NCI-H748 treated with DMSO at 0.1 percent for 48 hours (cell line): ENCODE measurements at regions not wholly inside any gene's neighbourhood (a gene's known extent, or its start where the extent isn't known, plus 50 kb on each side); places are given as distances from the start of the nearest gene placed in this dataset.
"Not testable (repeated sequence)": the region's sequence is repeated elsewhere in the genome, so short reads cannot be mapped to it uniquely, and the experiment has no call there.

Experiments used
- DNase-seq: peaks from one replicate; lab custom pipeline; 2025; lab: John Stamatoyannopoulos, UW

DNA sequence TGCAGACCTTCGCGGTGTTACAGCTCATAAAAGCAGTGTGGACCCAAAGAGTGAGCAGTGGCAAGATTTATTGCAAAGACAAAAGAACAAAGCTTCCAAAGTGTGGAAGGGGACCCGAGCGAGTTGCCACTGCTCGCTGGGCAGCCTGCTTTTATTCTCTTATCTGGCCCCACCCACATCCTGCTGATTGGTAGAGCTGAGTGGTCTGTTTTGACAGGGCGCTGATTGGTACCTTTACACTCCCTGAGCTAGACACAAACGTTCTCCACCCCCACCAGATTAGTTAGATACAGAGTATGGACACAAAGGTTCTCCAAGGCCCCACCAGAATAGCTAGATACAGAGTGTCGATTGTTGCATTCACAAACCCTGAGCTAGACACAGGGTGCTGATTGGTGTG lies 156.2 kb upstream of the GIMD1 start:
- not testable (repeated sequence) for DNase-seq

DNA sequence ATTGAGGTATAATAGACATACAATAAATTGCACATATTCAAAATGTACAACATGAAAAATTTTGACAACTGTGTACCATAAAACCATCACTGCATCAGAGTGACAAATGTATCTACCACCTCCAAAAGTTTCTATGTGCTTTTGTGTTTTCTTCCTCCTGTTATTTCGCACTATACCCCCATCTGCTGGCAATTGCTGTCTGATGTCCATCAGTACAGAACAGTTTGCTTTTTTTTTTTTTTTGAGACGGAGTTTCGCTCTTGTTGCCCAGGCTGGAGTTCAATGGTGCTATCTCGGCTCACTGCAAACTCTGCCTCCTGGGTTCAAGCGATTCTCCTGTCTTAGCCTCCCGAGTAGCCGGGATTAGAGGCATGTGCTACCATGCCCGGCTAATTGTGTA lies 154.3 kb upstream of the GIMD1 start:
- no peak for DNase-seq

DNA sequence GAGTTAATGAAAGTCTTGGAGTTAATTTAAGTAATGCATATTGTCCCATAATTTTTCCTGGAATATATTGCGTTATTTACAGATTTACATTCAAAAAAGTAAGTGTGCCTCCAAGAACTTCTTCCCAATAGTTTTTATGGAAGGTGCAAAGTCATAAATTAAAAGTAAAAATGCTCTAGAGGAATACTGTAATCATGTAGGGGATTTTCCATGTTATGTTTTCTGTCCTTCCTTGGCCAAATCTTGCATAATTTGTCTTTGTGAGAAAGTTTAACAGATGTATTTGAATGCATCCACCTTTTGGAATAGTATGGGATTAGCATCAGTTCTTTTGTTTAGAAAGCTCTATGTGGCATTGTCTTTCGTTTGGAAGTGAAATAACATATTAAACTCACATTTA lies 144.1 kb upstream of the GIMD1 start:
- no peak for DNase-seq

DNA sequence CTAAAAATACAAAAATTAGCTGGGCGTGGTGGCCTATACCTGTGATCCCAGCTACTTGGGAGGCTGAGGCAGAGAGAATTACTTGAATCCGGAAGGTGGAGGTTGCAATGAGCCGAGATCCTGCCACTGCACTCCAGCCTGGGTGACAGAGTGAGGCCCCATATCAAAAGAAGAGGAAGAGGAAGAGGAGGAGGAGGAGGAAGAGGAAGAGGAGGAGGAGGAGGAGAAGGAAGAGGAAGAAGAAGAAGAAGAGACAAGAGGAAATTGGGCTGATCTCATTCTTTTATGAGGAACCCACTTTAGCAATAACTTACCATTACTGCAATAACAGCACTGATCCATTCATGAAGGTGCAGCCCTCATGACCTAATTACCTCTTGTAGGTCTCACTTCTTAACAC lies 138.9 kb upstream of the GIMD1 start:
- DNase-seq = no peak

DNA sequence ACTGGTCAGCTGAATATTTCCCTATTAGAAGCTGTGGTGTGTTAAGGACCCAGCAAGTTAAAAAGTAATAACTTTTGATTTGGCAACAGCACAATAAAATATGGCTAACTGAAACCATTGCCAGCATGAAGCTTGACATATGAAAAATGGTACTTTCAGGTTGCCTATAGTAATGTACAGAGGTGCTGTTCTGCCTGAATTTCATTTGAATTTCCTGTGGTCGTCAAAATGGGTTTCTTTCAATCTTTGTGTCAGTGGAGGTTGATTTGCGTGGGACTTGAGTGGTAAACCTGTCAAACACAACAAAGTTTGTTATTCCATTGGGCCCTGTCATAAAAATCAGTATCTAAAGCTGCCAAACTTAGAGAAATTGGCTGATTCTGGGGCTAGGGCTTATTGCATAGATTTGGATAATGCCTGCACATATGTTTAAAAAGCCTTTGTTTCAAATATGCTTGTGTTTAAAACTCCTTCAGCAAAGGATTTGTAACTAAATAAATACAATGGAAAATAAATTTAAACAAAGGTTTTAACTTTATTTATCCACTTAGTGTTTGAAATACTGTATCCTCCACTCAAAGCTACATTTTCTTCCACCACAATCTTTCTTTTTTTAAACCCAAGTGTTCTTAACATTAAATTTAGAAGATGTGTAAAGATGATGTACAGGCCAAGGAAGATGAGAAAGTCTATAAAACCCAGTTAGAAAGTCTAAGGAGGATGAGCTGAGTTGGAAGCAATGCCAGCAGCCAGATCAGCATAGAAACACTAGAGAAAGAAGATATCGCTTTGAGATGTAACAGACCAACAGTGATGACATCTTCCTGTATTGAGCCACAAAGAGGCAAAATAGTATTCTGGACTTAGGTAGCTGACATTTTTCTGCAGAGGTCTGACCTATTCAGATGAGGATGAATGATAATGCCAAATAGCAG lies 134.8 kb upstream of the GIMD1 start:
- no peak for DNase-seq

DNA sequence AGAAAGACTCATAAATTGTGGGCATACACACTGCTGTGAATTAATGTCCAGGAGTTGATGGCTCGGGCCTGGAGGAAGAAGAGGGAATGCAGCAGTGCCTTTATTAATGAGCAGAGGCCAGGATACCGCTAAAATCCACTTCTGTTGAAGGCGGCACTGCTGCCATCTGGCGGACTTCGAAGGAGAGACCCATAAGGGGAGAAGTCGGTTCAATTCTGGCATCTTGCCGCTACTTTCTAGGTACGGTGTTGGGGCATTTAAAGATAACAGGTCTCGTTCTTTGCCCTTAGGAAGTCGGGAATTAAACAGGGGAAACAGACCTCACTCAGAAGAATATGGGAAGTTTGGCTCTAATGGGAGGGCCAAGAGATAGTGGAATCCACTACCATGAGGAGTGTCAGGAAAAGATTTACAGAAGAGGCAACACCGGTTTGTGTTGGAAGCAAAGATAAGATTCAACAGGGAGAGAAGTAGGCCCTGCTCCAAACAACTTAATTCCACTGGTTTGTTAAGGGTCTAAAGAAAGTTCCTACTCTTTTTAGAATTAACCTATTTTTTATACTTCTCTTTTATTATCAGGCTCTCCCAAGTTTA lies 133.6 kb upstream of the GIMD1 start:
- DNase-seq = peak; percentile 14

DNA sequence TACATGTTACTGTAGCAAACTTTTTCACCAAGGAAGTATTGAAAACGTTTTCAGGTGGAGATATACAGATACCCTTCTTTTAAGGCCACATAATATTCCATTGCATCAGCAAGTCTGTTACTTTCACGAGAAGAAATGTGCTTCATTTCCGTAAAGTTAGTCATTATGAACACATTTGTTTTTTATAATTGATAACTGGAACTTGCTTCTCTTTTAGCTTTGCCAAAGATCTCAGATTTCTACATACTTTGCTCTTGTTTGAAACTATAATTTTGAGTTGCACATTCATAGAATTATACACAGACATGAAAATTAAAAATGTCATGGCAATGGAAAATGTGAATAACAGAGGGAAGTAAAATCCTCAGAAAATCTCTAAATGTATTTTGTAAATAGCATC lies 128.7 kb upstream of the GIMD1 start:
- no peak for DNase-seq

DNA sequence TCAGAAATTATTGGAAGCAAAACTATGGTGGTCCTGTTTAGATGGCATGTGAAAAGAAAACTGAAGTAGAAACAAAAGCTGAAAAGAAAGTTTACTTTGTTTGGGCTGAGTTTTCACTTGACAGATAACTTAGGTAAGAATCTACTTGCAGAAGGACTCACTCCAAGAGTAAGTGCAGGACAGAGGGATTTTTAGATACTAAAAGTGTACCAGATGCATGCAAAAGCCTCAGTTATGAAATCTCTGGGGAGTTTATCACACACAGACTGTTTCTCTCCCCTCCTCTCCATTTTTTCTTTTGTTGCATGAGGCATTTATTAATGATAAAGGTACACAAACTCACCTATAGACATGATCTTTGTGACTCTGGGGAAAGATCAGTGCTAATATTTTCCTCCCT lies 127.5 kb upstream of the GIMD1 start:
- no peak for DNase-seq

DNA sequence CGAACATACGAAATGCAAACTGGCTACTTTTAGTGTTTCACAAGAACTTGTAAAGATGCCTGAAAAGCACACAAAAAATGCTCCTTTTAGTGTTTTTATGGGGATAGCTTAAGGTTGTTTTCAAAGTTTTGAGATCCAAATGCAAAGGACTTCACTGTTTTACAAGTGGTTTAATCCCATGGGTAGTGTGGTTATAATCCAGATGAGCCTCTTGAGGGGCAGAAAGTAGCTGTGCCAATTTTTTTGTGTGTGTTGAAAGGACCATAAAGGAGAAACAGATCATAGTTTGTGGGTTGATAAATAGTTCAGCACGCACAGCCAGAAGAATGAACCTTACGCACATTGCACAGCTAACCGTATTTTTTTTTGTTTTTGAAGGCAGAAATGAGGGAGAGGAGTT lies 126.9 kb upstream of the GIMD1 start:
- DNase-seq = no peak

DNA sequence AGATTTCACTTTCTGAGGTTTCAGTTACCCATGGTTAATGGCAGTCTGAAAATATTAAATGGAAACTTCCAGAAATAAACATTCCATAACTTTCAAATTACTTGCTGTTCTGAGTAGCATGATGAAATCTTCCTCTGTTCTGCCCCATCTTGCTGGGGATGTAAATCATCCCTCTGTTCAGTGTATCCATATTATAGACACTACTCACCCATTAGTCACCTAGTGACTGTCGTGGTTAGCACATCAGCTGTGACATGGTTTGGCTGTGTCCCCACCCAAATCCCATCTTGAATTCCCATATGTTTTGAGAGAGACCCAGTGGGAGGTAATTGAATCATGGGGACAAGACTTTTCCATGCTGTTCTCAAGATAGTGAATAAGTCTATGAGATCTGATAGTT lies 125.5 kb upstream of the GIMD1 start:
- DNase-seq = no peak

DNA sequence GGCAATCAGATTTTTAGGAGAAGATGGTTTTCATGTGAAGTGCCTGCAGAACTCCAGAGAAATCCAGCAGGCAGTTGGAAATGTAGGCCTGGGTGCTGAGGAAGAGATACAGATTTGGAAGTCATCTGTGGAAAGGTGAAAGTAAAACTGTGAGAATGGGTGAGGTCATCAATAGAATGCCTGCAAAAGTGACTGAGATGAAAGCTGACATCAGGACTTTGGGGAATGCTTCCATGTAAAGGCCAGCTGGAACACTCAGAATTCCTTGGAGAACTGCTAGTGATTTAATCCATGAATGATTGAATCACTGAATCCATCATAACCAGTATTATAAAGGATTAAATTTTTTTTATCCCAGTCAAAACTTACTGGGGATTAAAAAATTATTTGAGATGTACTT lies 124.5 kb upstream of the GIMD1 start:
- DNase-seq = no peak

DNA sequence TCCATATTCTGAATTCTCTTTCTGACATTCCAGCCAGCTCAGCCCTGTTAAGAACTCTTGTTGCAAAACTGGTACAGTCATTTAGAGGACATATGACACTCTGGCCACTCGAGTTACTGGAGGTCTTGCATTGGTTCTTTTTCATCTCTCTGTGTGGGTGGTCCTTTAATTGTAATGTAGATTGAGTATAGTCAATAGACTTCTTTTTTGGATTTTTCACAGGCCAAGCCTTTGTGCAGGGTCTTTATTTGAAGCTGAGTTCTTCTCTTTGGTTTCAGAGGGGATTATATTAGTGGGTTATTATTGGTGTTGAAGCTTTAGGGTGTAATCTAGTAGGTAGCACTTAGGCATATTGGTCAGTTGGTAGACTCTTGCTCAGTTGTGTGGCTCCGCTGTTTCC lies 118.0 kb upstream of the GIMD1 start:
- no peak for DNase-seq

DNA sequence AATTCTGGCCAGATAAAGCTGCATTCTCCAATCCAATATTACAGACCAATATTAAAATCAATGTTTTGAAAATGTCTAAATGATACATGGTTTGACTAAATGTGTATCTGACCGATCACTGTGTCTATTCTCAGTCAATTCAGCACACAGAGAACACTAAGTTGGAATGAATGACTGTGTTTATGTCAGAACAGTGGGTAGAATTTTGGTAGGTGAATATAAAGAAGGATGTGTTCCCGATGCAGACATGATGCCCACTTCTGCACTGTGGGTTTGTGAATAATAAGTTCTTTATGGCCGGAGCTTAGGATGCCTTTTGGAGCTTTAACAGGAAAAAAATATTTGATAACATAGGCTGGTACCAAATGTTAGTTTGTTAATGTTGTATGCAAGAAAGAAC lies 113.2 kb upstream of the GIMD1 start:
- no peak for DNase-seq

DNA sequence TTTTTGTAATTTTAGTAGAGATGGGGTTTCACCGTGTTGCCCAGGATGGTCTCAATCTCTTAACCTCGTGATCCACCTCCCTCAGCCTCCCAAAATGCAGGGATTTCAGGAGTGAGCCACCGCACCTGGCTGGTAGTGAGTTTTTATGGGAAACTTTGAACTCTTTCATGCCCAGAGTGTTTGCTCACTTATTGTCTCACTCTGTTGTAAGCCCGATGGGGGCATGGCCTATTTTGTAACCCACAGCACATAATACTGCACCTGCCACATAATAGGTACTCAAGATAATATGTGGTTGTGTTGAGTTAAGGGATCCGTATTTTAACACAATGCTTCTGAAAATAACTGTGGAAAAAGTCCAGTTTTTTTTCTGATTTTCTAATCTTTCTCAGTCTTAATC lies 109.6 kb upstream of the GIMD1 start:
- peak; percentile 48 for DNase-seq

DNA sequence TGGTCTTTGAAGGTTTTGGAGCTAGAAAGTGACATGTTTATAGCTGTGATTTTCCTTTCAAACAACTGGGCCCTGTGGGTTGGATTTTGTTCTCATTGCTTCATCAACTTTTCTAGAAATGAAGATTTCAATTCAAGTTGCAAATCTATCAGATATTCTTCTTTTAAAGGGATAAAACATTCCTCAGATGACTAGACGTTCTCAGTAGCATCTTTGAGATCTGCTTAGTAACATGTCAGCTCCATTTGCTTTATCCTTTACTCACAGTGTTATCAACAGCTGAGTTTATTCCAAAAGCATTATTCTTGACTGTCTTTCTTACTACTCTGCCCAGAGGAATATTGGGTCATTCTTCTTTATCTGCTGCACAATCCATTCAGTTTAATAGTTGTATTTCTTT lies 108.2 kb upstream of the GIMD1 start:
- no peak for DNase-seq

DNA sequence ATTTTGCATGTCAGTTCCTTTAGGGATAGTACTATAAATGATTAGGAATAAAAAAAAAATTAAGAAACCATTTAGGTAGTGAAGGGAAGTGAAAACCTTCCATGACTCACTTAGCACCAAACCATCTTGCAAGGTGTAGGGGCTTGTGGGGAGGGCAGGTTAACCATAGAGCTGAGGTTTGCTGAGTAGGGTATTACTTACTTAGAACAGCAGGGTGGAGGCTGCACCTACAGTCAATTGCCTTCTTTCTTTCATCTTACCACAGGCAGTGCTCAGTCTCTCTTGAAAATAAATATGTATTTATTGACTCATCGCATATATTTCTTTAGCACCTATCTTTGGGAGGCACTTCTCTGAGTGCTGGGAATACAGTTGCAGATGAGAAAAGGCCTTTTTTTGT lies 104.9 kb upstream of the GIMD1 start:
- no peak for DNase-seq

DNA sequence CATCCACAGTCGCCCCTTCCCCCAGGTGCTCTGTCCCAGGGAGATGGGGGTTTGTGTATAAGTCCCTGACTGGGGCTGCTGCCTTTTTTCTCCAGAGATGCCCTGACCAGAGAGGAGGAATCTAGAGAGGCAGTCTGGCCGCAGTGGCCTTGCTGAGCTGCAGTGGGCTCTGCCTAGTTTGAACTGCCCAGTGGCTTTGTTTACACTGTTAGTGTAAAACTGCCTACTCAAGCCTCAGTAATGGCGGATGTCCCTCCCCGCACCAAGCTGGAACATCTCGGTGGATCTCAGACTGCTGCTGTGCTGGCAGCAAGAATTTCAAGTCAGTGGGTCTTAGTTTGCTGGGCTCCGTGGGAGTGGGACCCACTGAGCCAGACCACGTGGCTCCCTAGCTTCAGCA lies 102.6 kb upstream of the GIMD1 start:
- no peak for DNase-seq

DNA sequence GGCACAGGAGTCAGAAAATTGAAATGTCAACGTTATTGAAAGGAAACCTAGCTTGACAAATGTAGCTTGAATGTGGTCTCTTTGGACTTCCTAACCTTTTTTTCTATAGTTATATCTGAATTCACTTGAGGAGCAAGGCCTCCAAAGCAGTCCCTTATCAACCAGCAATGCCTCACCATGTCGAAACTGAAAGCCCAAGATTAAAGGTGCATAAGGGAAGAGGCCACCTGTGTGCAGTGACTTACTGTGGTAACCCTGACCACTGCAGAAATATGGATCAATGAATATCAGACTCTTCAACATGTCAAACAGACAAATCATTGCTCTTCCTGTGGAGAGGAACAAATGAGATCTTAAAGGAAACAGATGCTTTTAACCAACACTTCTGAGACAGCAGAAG lies 95.0 kb upstream of the GIMD1 start:
- no peak for DNase-seq

DNA sequence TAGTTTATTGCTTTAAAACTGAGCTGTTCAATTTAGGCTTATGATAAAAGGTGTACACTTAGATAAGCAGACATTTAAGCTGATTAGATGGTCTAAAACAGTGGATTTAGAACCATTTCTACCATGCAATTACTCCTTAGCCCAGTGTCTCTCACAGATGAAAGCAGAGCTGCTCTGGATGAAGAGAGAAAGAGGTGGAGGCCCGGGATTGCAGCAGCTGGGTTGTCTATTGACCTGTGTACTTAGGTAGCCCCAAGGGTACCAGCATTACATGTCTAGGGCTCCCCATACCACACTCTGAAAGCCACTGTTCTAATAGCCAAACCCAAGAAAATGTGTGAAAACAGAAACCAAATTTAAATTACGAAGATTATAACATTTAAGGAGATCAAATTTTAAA lies 86.0 kb upstream of the GIMD1 start:
- no peak for DNase-seq

DNA sequence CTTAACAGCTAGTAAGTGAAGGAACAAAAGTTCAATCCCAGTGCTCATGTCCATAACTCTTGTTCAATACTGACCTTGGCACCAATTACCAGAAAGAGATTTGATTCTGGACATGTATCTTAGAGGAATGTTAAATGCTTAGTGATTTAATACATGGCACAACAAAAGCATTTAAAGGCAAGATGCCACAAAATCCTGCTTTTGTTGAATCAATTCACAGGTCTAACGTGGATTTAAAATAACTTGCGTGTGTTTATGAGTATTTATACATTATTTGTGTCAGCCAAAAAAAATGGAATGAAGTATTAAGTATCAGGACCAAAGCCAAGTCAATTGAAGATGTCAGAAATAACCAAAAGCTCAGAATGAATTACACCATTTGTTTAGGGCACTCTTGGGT lies 85.4 kb upstream of the GIMD1 start:
- no peak for DNase-seq

DNA sequence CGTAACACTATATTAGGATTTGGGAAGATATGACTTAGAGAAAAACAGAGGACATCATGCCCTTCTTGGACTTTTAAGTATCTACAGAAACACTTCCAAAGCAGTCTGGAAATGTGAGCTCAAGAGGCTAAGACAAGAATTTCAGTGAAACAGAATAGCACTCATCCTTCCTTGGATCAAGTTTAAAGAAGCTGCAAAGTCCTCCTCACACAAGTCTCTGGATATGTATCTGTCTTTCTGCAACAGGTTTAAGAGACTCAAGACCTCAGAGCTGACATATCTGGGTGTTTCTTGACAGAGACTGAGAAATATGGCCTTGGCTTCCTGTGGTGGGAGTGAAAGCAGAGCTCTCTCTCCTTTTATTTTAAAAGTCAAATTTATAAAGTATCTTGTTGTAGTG lies 82.5 kb upstream of the GIMD1 start:
- no peak for DNase-seq

DNA sequence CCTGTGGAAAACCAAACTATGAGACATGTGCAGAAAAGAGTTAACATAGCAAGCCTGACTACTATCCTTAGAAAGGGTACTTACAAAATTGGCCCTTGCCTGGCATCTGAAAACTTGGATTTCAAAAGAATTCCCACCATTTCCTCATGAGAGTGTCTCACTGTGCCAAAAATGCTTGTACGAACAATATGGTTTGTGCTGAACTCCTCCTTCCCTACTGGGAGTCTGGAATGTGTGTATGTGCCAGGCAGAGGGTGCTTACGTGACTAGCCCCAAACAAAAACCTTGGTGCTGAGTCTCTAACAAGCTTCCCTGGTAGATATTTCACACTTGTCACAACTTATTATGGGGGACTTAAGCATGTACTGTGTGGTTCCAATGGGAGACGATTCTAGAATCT lies 81.7 kb upstream of the GIMD1 start:
- no peak for DNase-seq

DNA sequence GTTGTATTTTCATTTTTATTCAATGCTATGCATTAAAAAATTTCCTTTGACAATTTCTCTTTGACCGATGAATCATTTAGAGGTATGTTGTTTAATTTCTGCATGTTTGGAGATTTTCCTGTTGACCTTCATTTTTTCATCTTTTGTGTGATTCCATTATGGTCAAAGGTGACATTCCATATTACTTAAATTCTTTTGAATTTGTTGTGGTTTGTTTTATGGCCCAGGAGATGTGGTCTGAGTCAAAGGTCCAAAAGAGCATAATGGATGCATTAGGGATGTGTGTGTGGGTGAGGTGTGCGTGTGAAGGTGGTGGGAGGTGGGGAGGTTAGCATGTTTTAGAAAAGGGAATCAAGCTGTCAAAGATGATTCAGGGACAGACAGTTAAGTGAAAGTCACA lies 76.0 kb upstream of the GIMD1 start:
- no peak for DNase-seq

DNA sequence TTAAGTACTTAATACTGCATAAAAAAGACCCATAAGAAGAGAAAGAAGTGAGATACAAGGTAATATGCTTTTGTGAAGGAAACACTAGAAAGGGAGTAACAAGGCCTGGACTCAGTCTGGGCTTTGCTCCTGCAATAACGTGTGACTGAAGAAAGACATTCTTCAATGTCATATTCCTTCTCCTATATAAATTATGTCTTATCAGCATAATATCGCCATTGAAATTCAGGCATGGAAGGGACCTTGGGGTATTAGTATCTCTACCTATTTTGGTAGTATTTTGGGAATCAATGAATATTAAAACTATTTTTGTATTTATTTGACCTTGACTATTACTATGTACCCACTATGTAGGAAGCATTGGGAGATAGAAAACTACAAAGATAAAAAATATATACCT lies 62.2 kb upstream of the GIMD1 start:
- DNase-seq = no peak
